Spleen (tissue), 11 donors: ENCODE measurements at regions not wholly inside any gene's neighbourhood (a gene's known extent, or its start where the extent isn't known, plus 50 kb on each side); places are given as distances from the start of the nearest gene placed in this dataset.

Source experiments
- DNase-seq: peaks from one replicate; pipeline ENCODE4 v3.0.0-alpha.2; 2020
- H3K27ac ChIP-seq, 8 donors: fragments of 200-600 bp; sonication (generic) in 7 of 8; 1 replicate in 4 of 8; 2 replicates in 4 of 8; pipeline versions ENCODE4 v1.5.0 to v1.8.0; 2016 to 2021; ENCODE audit warnings: inconsistent platforms in 4 of 8, mild to moderate bottlenecking in 4 of 8, moderate library complexity in 1 of 8
- H3K27me3 ChIP-seq, 7 donors: fragments of 200-600 bp; sonication (generic) in 6 of 7; replicated peaks in 1 of 7; 1 replicate in 4 of 7; 2 replicates in 3 of 7; pipeline versions ENCODE4 v1.5.0 to v1.8.0; 2016 to 2021; ENCODE audit warnings: inconsistent platforms in 3 of 7, mild to moderate bottlenecking in 1 of 7
- H3K36me3 ChIP-seq, 6 donors: fragments of 200-600 bp; sonication (generic) in 5 of 6; 1 replicate in 4 of 6; 2 replicates in 2 of 6; pipeline versions ENCODE4 v1.5.0 to v1.8.0; 2016 to 2021; ENCODE audit warnings: inconsistent platforms in 2 of 6
- H3K4me1 ChIP-seq, 6 donors: fragments of 200-600 bp; sonication (generic) in 5 of 6; 1 replicate in 3 of 6; 2 replicates in 3 of 6; pipeline versions ENCODE4 v1.5.0 to v1.8.0; 2016 to 2021; ENCODE audit warnings: inconsistent platforms in 3 of 6
- H3K4me3 ChIP-seq, 8 donors: fragments of 200-600 bp; sonication (generic) in 7 of 8; 1 replicate in 4 of 8; 2 replicates in 4 of 8; pipeline versions ENCODE4 v1.5.0 to v1.8.0; 2016 to 2021; ENCODE audit warnings: inconsistent platforms in 4 of 8, mild to moderate bottlenecking in 4 of 8, moderate library complexity in 2 of 8
- H3K9me3 ChIP-seq, 8 donors: fragments of 200-600 bp; sonication (generic) in 7 of 8; 1 replicate in 4 of 8; 2 replicates in 4 of 8; pipeline versions ENCODE4 v1.5.0 to v1.8.0; 2016 to 2021; ENCODE audit warnings: inconsistent platforms in 4 of 8
- POLR2A ChIP-seq, 3 donors: fragments of 450-650 bp; IDR thresholded peaks; one replicate each; pipeline ENCODE4 v1.5.1; 2017; ENCODE audit warnings: antibody characterized with exemption in 3 of 3, mild to moderate bottlenecking in 1 of 3
- POLR2AphosphoS5 ChIP-seq, 3 donors: sonication (generic); formaldehyde crosslinking; IDR thresholded peaks; one replicate each; pipeline ENCODE4 v1.5.1; 2017; ENCODE audit warnings: antibody characterized with exemption in 3 of 3
- WGBS, 5 donors: extraction: QIAGEN DNeasy Blood & Tissue Kit in 3 of 5; methylation state at CpG; one replicate each; pipeline versions ENCODE4 v1.1.5 to v1.1.7; 2013 to 2018; 5-methylcytosine and 5-hydroxymethylcytosine counted together
- intact Hi-C: fragments of 100-400 bp; cut with DNase I; formaldehyde crosslinking; loops from one replicate; pipeline ENCODE4 v1.15.0; 2023; ENCODE audit warnings: low total_unique reads
- TF ChIP-seq, protein P1 (sequence below), 11 experiments: fragments of 200-600 bp in 7 of 11; fragments of 450-650 bp in 4 of 11; sonication (generic) in 4 of 11; IDR thresholded peaks in 8 of 11; conservative IDR thresholded peaks in 3 of 11; 1 replicate in 7 of 11; 2 replicates in 4 of 11; pipeline versions ENCODE4 v1.4.0 to v1.8.0; 2016 to 2021; ENCODE audit warnings: antibody characterized with exemption in 11 of 11, inconsistent platforms in 4 of 11, mild to moderate bottlenecking in 1 of 11
- donor health status: healthy with polysubstance abuse.
- donor health status: DM: no; HTN: no; CAD: no; lungs with moderate emphysema.
- donor health status: DM: no; HTN: no; CAD: no.
- donor health status: Bipolar disorder and iron deficiency.
- donor health status: healthy.
- donor health status: DM: no; HTN: no; CAD: no.
- donor health status: DM: yes; HTN: yes; CAD: no.

DNA sequence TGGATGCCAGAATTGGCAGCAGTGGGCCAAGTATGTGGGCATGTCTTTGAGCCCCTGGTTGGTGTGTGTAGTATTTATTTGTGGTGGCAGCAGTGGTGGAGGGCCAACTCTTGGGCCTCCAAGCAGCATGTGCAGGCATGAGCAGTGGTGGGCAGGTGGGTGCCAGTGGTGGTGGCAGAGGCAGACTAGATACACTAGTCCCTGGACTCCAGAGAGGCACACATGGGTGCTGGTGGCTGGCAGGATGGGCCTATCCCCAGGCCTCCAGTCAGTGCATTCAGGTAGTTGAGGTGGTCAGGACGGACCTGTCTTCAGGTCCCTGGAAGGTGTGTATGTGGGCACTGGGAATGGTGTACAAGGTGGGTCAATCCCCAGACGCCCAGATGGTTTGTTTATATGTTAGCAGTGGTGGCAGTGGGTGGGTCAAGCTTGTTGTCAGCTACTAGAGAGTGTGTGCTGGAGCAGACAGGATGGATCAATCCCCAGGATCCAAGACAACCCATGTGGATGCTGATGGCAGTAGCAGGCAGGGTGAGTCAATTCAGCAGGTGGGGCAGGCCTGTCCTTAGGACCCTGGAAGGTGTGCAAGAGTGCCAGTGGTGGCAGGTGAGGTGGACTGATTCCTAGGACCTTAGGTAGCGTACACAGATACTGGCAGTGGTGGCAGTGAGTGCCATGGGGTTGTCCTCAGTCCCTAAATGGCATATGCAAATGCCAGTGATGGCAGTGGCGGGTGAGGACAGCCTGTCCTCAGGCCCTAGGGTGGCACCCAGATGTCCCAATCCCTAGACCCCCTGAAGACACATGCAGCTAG is 294.3 kb downstream of the RPS24 start:
- Histone ChIP-seq H3K27me3 (no peaks in the 10 kb centered on the region), H3K4me1 (no peaks in the 10 kb centered on the region), H3K4me3 (no peak overlapping the region), H3K27ac (no peak overlapping the region), H3K36me3 (no peaks in the 10 kb centered on the region), H3K9me3 (peaks cover 0 to 32% (median 27%) of the 10 kb centered on the region in 8 donors)
- intact Hi-C loops = no loop called here
- 78 to 94% (median 90%) methylated on average over 4 of the region's 4 CpGs for WGBS, 5 donors
- peak; percentile 46 for DNase-seq
- TF ChIP-seq POLR2A (IDR thresholded peaks at IDR 0.05) = no peak
- TF ChIP-seq, protein P1, sequence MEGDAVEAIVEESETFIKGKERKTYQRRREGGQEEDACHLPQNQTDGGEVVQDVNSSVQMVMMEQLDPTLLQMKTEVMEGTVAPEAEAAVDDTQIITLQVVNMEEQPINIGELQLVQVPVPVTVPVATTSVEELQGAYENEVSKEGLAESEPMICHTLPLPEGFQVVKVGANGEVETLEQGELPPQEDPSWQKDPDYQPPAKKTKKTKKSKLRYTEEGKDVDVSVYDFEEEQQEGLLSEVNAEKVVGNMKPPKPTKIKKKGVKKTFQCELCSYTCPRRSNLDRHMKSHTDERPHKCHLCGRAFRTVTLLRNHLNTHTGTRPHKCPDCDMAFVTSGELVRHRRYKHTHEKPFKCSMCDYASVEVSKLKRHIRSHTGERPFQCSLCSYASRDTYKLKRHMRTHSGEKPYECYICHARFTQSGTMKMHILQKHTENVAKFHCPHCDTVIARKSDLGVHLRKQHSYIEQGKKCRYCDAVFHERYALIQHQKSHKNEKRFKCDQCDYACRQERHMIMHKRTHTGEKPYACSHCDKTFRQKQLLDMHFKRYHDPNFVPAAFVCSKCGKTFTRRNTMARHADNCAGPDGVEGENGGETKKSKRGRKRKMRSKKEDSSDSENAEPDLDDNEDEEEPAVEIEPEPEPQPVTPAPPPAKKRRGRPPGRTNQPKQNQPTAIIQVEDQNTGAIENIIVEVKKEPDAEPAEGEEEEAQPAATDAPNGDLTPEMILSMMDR (IDR thresholded peaks at IDR 0.05 in 8 of 11, conservative IDR thresholded peaks at IDR 0.05 in 3 of 11) = no peak
- TF ChIP-seq POLR2AphosphoS5 (IDR thresholded peaks at IDR 0.05) = no peak

DNA sequence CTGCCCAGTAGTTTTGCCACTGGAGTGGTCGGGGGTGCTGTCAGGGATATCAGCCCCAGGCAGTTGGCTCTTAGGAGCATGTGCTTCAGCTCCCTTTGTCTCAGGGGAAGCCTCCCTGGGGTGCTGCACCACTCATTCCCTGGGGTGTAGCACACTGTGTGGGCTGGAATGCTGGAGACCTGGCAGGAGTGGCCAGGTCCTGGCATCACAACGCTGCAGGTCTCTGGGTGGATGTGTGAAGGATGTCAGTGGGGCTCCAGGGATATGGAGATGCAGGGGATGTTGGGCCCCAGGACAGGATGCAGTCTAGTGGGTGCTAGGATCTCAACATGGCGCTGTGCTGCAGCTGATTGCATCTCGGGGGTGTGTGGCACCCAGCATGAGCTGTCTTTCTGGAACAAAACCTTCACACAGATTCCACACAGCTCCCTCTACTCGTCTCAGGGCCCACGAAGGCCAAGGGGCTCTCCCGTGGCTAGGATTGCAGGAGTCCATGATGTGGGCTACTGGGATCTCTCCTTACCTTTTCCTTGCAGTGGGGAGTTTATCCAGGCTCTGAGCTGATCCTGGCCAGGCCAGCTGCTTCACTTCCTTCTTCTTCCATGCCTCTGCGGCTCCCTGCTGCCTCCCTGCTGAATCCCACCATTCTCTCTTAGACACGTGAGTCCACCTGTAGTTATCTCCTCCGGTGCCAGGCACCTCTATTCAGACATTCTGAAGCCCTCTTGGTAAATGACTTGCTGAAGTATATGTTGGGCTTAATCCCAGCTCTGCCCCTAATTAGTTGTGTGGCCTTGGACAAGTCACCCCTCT is 295.1 kb downstream of the RPS24 start:
- WGBS, 5 donors = 83 to 92% (median 86%) methylated on average over 9 to 10 of the region's 10 CpGs
- DNase-seq = no peak
- Histone ChIP-seq H3K27ac (no peak overlapping the region), H3K4me3 (no peak overlapping the region), H3K36me3 (no peaks in the 10 kb centered on the region), H3K27me3 (no peaks in the 10 kb centered on the region), H3K4me1 (no peaks in the 10 kb centered on the region), H3K9me3 (peaks cover 0 to 32% (median 27%) of the 10 kb centered on the region in 8 donors)
- TF ChIP-seq POLR2A (IDR thresholded peaks at IDR 0.05) = no peak
- no peak for TF ChIP-seq POLR2AphosphoS5 (IDR thresholded peaks at IDR 0.05)
- TF ChIP-seq, protein P1 (IDR thresholded peaks at IDR 0.05 in 8 of 11, conservative IDR thresholded peaks at IDR 0.05 in 3 of 11) = no peak
- intact Hi-C loops = no loop called here

DNA sequence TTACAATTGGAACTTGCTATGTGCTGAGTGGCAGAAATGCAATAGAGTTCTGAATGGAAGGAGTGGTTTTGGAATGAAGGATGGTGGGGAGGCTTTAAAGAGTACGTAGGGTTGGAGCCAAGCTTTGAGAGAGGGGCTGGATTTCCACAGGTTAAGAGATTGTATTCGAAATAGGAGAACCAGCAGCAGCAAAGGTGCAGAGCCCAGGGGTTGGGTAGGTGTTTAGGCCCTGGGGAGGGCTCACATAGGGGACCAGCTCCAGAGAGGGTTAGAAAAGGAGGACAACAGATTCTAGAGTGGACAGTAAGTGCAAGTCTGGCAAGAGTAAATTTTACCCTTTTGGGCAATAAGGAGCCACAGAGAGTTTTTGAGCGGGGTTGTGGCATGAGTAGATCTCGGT is 297.2 kb downstream of the RPS24 start:
- intact Hi-C loops = no loop called here
- Histone ChIP-seq H3K36me3 (no peaks in the 10 kb centered on the region), H3K4me3 (no peak overlapping the region), H3K27ac (no peak overlapping the region), H3K4me1 (peaks cover 0 to 7% (median 5%) of the 10 kb centered on the region in 6 donors), H3K27me3 (no peaks in the 10 kb centered on the region), H3K9me3 (peaks cover 0 to 21% (median 18%) of the 10 kb centered on the region in 8 donors)
- DNase-seq = no peak
- TF ChIP-seq POLR2A (IDR thresholded peaks at IDR 0.05) = no peak
- TF ChIP-seq, protein P1 (IDR thresholded peaks at IDR 0.05 in 8 of 11, conservative IDR thresholded peaks at IDR 0.05 in 3 of 11) = no peak
- TF ChIP-seq POLR2AphosphoS5 (IDR thresholded peaks at IDR 0.05) = no peak
- WGBS, 5 donors = 86 to 93% (median 89%) methylated on average over 4 of the region's 4 CpGs
